HCT116 (cell line): ENCODE measurements at regions not wholly inside any gene's neighbourhood (a gene's known extent, or its start where the extent isn't known, plus 50 kb on each side); places are given as distances from the start of the nearest gene placed in this dataset.

Experiments used
- ATAC-seq: fragments of 200-7000 bp; cut with Tn5 transposase; 2 replicates; pipeline ENCODE4 v1.9.1; 2020; ENCODE audit warnings: mild to moderate bottlenecking, moderate library complexity
- BruUV-seq: library from RNA; stranded (reverse); fragments of 400-500 nt; replicated peaks from 2 replicates; lab custom pipeline; 2021; lab: Mats Ljungman, UMichigan
- CTCF ChIA-PET: fragments of 300-600 bp; sonication (Branson Sonifier 250); formaldehyde crosslinking; loops from one replicate; lab custom pipeline; 2021; ENCODE audit warnings: antibody characterized with exemption; lab: Charles Lee
- POLR2A ChIA-PET: fragments of 300-600, 350-600 bp; sonication (Branson Sonifier 250); formaldehyde crosslinking; loops from one replicate; lab custom pipeline; 2021; ENCODE audit warnings: antibody characterized with exemption; lab: Charles Lee
- RAD21 ChIA-PET, 2 experiments: fragments of 300-600 bp; sonication (Branson Sonifier 250); formaldehyde crosslinking; loops; one replicate each; lab custom pipeline; 2023; ENCODE audit warnings: low total read pairs in 2 of 2; ENCODE audit not compliant: uncharacterized antibody in 2 of 2, unreplicated experiment in 2 of 2, low non-redundant PET in 1 of 2; lab: Charles Lee
- DNase-seq: peaks from one replicate; pipeline ENCODE4 v3.0.0-alpha.2; 2010; ENCODE audit warnings: low read depth, low spot score
- H2AFZ ChIP-seq: fragments of 200-600 bp; shearing (Covaris generic), sonication (generic); 2 replicates; pipeline ENCODE4 v1.6.1; 2017; ENCODE audit warnings: low read depth, mixed run types, mixed read lengths, antibody characterized with exemption, low read length; ENCODE audit not compliant: poor library complexity, severe bottlenecking
- H3K27ac ChIP-seq: 2 replicates; pipeline ENCODE4 v1.5.1; 2012; ENCODE audit warnings: low read depth, low read length
- H3K27me3 ChIP-seq: fragments of 200-600 bp; sonication (generic); 2 replicates; pipeline ENCODE4 v1.6.1; 2016; ENCODE audit warnings: mixed run types, low read length, mixed read lengths; ENCODE audit not compliant: insufficient read depth
- H3K36me3 ChIP-seq, 2 experiments: fragments of 200-500 bp in 1 of 2; fragments of 200-600 bp in 1 of 2; sonication (Bioruptor generic) in 1 of 2; sonication (generic) in 1 of 2; 2 replicates each; pipeline versions ENCODE4 v1.5.1 to v1.6.1; 2014 to 2016; ENCODE audit warnings: low read length in 2 of 2, inconsistent platforms in 1 of 2, mixed read lengths in 1 of 2, mixed run types in 1 of 2; ENCODE audit not compliant: insufficient read depth in 2 of 2, control insufficient read depth in 1 of 2
- H3K4me1 ChIP-seq, 2 experiments: fragments of 200-600 bp in 1 of 2; sonication (generic) in 1 of 2; 2 replicates each; pipeline versions ENCODE4 v1.5.1 to v1.6.1; 2012 to 2017; ENCODE audit warnings: low read length in 2 of 2, inconsistent platforms in 1 of 2, mild to moderate bottlenecking in 1 of 2, mixed read lengths in 1 of 2, mixed run types in 1 of 2, moderate library complexity in 1 of 2; ENCODE audit not compliant: insufficient read depth in 2 of 2, control insufficient read depth in 1 of 2
- H3K4me2 ChIP-seq: fragments of 200-600 bp; sonication (generic); 2 replicates; pipeline ENCODE4 v1.6.1; 2017; ENCODE audit warnings: mixed run types, low read length, mixed read lengths
- H3K4me3 ChIP-seq, 2 experiments: fragments of 200-600 bp in 1 of 2; sonication (generic) in 1 of 2; replicated peaks in 1 of 2; 2 replicates each; pipeline ENCODE4 v1.5.1; 2011 to 2016; ENCODE audit warnings: low read length in 2 of 2, control low read depth in 1 of 2, low read depth in 1 of 2, mild to moderate bottlenecking in 1 of 2, mixed read lengths in 1 of 2, mixed run types in 1 of 2
- H3K79me2 ChIP-seq: fragments of 200-600 bp; sonication (generic); 2 replicates; pipeline ENCODE4 v1.6.1; 2017; ENCODE audit warnings: mild to moderate bottlenecking, mixed run types, low read length, moderate library complexity, mixed read lengths; ENCODE audit not compliant: insufficient read depth
- H3K9ac ChIP-seq: fragments of 200-600 bp; sonication (generic); 2 replicates; pipeline ENCODE4 v1.6.1; 2016; ENCODE audit warnings: low read length, mixed read lengths
- H3K9me2 ChIP-seq: fragments of 200-600 bp; sonication (generic), shearing (Covaris generic); 2 replicates; pipeline ENCODE4 v1.6.1; 2017; ENCODE audit warnings: mixed run types, mild to moderate bottlenecking, moderate library complexity; ENCODE audit not compliant: insufficient read depth
- H3K9me3 ChIP-seq, 2 experiments: fragments of 200-500 bp in 1 of 2; fragments of 200-600 bp in 1 of 2; sonication (Bioruptor generic) in 1 of 2; sonication (generic) in 1 of 2; 2 replicates each; pipeline ENCODE4 v1.6.1; 2014 to 2017; ENCODE audit warnings: low read length in 2 of 2, mixed read lengths in 2 of 2, inconsistent platforms in 1 of 2, low read depth in 1 of 2, mild to moderate bottlenecking in 1 of 2, mixed run types in 1 of 2, moderate library complexity in 1 of 2; ENCODE audit not compliant: control insufficient read depth in 1 of 2, insufficient read depth in 1 of 2
- H4K20me1 ChIP-seq: fragments of 200-600 bp; sonication (generic), shearing (Covaris generic); 2 replicates; pipeline ENCODE4 v1.6.1; 2017; ENCODE audit warnings: mixed run types, mild to moderate bottlenecking, moderate library complexity; ENCODE audit not compliant: insufficient read depth
- EGR1 ChIP-seq: IDR thresholded peaks from 2 replicates; pipeline ENCODE4 v1.6.1; 2012; ENCODE audit warnings: low read depth
- ELF1 ChIP-seq: IDR thresholded peaks from 2 replicates; pipeline ENCODE4 v1.6.1; 2012; ENCODE audit warnings: low read depth, borderline replicate concordance
- EZH2 ChIP-seq: fragments of 200-600 bp; sonication (generic); IDR thresholded peaks from 2 replicates; pipeline ENCODE4 v1.6.1; 2017; ENCODE audit warnings: antibody characterized with exemption, mixed run types
- EZH2phosphoT487 ChIP-seq: fragments of 200-600 bp; IDR thresholded peaks from 2 replicates; pipeline ENCODE4 v1.6.1; 2018; ENCODE audit warnings: antibody characterized with exemption, borderline replicate concordance
- JUND ChIP-seq: IDR thresholded peaks from 2 replicates; pipeline ENCODE4 v1.6.1; 2012
- RAD21 ChIP-seq: IDR thresholded peaks from 2 replicates; pipeline ENCODE4 v1.6.1; 2012; ENCODE audit warnings: low read depth, mild to moderate bottlenecking
- SP1 ChIP-seq: IDR thresholded peaks from 2 replicates; pipeline ENCODE4 v1.6.1; 2012; ENCODE audit warnings: low read depth
- SRF ChIP-seq: IDR thresholded peaks from 2 replicates; pipeline ENCODE4 v1.6.1; 2012; ENCODE audit warnings: low read depth
- TCF7L2 ChIP-seq: IDR thresholded peaks from 2 replicates; pipeline ENCODE4 v1.7.0; 2011; ENCODE audit warnings: borderline replicate concordance, inconsistent platforms; ENCODE audit not compliant: insufficient read depth, insufficient read length; ENCODE audit errors: extremely low read depth
- ZFX ChIP-seq: fragments of 450-650 bp; IDR thresholded peaks from 2 replicates; pipeline ENCODE4 v1.6.1; 2017
- ZNF274 ChIP-seq: fragments of 200-500 bp; sonication (Bioruptor generic); IDR thresholded peaks from 2 replicates; pipeline ENCODE4 v1.6.1; 2014; ENCODE audit warnings: mild to moderate bottlenecking, low read depth, low read length, inconsistent platforms
- intact Hi-C: fragments of 100-400 bp; cut with micrococcal nuclease; formaldehyde crosslinking; loops from 2 replicates; pipeline ENCODE4 v1.10.0; 2022
- TF ChIP-seq, protein P1 (sequence below): IDR thresholded peaks from 2 replicates; pipeline ENCODE4 v1.6.1; 2012; ENCODE audit warnings: low read depth
- TF ChIP-seq, protein P2 (sequence below), 3 experiments: fragments of 200-600 bp in 1 of 3; sonication (generic) in 1 of 3; IDR thresholded peaks in 2 of 3; conservative IDR thresholded peaks in 1 of 3; 2 replicates each; pipeline ENCODE4 v1.5.1; 2012 to 2017; ENCODE audit warnings: low read depth in 2 of 3, low read length in 2 of 3, antibody characterized with exemption in 1 of 3, borderline replicate concordance in 1 of 3, control low read depth in 1 of 3, mild to moderate bottlenecking in 1 of 3, mixed read lengths in 1 of 3, mixed run types in 1 of 3, moderate library complexity in 1 of 3; ENCODE audit not compliant: insufficient read depth in 1 of 3
- TF ChIP-seq, protein P3 (sequence below): IDR thresholded peaks from 2 replicates; pipeline ENCODE4 v1.6.1; 2012

DNA sequence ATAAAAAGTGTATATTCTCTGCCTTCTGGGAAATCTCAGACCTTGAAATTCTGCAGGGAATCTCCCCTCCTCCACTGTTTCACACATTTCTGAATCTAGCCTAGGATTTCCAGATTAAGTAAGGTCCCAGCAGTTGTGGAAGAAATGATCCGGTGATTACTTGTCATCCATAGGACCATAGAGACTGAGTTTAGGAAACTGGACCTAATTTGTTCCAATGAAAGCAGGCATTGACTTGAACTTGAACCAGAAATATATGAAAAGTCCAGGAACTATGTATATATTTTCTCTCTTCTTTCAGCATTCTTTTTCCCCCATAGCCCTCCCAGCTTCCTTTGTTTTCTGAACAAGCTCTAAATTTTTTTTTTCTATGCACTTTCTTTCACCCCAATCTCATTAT is 149.5 kb upstream of the SPAG17 start:
- H3K79me2 ChIP-seq, result no peaks in the 10 kb centered on the region
- no peak overlapping the region for H3K27ac ChIP-seq
- H3K9me3 ChIP-seq, result no peaks in the 10 kb centered on the region; a peak in 1 of 4 replicates
- no peaks in the 10 kb centered on the region for H3K9me2 ChIP-seq
- H3K9ac ChIP-seq, result no peak overlapping the region
- H3K36me3 ChIP-seq, result no peaks in the 10 kb centered on the region
- no peak for DNase-seq
- H4K20me1 ChIP-seq, result no peaks in the 10 kb centered on the region
- H3K4me3 ChIP-seq, result no peak overlapping the region
- no peaks in the 10 kb centered on the region for H3K4me1 ChIP-seq
- CTCF ChIA-PET, result no interaction called here
- POLR2A ChIA-PET, result no interaction called here
- no TSS peak for BruUV-seq
- H2AFZ ChIP-seq, result no peak overlapping the region
- RAD21 ChIA-PET, result no interaction called here
- TF ChIP-seq, protein P1, sequence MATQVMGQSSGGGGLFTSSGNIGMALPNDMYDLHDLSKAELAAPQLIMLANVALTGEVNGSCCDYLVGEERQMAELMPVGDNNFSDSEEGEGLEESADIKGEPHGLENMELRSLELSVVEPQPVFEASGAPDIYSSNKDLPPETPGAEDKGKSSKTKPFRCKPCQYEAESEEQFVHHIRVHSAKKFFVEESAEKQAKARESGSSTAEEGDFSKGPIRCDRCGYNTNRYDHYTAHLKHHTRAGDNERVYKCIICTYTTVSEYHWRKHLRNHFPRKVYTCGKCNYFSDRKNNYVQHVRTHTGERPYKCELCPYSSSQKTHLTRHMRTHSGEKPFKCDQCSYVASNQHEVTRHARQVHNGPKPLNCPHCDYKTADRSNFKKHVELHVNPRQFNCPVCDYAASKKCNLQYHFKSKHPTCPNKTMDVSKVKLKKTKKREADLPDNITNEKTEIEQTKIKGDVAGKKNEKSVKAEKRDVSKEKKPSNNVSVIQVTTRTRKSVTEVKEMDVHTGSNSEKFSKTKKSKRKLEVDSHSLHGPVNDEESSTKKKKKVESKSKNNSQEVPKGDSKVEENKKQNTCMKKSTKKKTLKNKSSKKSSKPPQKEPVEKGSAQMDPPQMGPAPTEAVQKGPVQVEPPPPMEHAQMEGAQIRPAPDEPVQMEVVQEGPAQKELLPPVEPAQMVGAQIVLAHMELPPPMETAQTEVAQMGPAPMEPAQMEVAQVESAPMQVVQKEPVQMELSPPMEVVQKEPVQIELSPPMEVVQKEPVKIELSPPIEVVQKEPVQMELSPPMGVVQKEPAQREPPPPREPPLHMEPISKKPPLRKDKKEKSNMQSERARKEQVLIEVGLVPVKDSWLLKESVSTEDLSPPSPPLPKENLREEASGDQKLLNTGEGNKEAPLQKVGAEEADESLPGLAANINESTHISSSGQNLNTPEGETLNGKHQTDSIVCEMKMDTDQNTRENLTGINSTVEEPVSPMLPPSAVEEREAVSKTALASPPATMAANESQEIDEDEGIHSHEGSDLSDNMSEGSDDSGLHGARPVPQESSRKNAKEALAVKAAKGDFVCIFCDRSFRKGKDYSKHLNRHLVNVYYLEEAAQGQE, result no peak
- no peak for TF ChIP-seq ZFX
- intact Hi-C loops, result no loop called here
- ATAC-seq, result no peak
- H3K27me3 ChIP-seq, result no peaks in the 10 kb centered on the region
- no peak overlapping the region for H3K4me2 ChIP-seq

DNA sequence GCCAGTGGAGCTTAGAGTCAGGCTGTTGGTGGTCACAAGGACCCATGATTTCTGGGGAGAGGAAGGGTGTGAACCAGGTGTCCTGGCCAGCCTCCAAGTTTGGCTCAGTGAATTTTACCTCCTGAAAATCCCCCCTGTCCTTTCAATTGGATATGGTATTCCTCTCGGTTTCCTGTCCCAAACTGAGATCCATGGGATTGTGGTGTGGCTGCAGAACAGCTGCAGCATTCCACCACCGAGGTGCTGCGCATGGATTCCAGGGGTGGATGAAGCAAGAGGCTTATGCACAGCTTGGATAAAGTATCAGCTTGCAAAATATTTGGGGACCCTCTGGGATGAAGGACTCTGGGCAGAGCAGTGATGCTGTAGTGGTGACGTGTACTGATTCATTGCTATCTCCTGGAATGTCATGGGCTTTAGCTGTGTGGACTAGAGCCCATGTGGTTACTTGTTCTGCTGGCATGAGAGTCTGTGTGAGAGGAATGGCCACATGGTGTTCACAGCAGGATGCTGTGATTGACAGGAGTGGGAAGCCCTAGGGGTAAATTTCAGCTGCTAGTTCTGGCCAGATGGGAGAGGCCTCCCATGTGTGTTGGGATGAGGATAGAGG is 148.7 kb upstream of the SPAG17 start:
- RAD21 ChIA-PET, result no interaction called here
- CTCF ChIA-PET, result no interaction called here

More for the DNA sequence above, 148.7 kb upstream of the SPAG17 start:
- DNase-seq (no peak), ATAC-seq (no peak)
- H3K27ac ChIP-seq, result no peak overlapping the region
- TF ChIP-seq EZH2 (no peak), RAD21 (no peak), SP1 (no peak), ELF1 (no peak), TCF7L2 (no peak), EZH2phosphoT487 (no peak), SRF (no peak), JUND (no peak), EGR1 (no peak), ZNF274 (no peak)
- TF ChIP-seq, protein P2, sequence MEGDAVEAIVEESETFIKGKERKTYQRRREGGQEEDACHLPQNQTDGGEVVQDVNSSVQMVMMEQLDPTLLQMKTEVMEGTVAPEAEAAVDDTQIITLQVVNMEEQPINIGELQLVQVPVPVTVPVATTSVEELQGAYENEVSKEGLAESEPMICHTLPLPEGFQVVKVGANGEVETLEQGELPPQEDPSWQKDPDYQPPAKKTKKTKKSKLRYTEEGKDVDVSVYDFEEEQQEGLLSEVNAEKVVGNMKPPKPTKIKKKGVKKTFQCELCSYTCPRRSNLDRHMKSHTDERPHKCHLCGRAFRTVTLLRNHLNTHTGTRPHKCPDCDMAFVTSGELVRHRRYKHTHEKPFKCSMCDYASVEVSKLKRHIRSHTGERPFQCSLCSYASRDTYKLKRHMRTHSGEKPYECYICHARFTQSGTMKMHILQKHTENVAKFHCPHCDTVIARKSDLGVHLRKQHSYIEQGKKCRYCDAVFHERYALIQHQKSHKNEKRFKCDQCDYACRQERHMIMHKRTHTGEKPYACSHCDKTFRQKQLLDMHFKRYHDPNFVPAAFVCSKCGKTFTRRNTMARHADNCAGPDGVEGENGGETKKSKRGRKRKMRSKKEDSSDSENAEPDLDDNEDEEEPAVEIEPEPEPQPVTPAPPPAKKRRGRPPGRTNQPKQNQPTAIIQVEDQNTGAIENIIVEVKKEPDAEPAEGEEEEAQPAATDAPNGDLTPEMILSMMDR (IDR thresholded peaks at IDR 0.05 in 2 of 3, conservative IDR thresholded peaks at IDR 0.05 in 1 of 3; ENCODE audit: borderline replicate concordance in 1 of 3, insufficient read depth in 1 of 3, low read depth in 2 of 3, low read length in 2 of 3), result no peak
- TF ChIP-seq, protein P3, sequence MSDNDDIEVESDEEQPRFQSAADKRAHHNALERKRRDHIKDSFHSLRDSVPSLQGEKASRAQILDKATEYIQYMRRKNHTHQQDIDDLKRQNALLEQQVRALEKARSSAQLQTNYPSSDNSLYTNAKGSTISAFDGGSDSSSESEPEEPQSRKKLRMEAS, result no peak
- POLR2A ChIA-PET, result no interaction called here
- no peaks in the 10 kb centered on the region for H4K20me1 ChIP-seq
- no peaks in the 10 kb centered on the region for H3K79me2 ChIP-seq
- no peaks in the 10 kb centered on the region for H3K4me1 ChIP-seq
- H3K9me3 ChIP-seq, result no peaks in the 10 kb centered on the region; a peak in 1 of 4 replicates
- no peak overlapping the region for H3K9ac ChIP-seq
- H3K4me3 ChIP-seq, result no peak overlapping the region
- H2AFZ ChIP-seq, result no peak overlapping the region
- intact Hi-C loops, result no loop called here
- no peaks in the 10 kb centered on the region for H3K9me2 ChIP-seq
- no peaks in the 10 kb centered on the region for H3K36me3 ChIP-seq
- no TSS peak for BruUV-seq
- no peaks in the 10 kb centered on the region for H3K27me3 ChIP-seq
- H3K4me2 ChIP-seq, result no peak overlapping the region
